ENCODE measurements at regions not wholly inside any gene's neighbourhood (a gene's known extent, or its start where the extent isn't known, plus 50 kb on each side); places are given as distances from the start of the nearest gene placed in this dataset.

GRCh38 chr3:83003917-83004316 lies 1242.5 kb upstream of the GBE1 start:
- no peaks in the 10 kb centered on the region for H3K9me3 ChIP-seq
- intact Hi-C loops (cut with DNase I): no loop called here

DNA sequence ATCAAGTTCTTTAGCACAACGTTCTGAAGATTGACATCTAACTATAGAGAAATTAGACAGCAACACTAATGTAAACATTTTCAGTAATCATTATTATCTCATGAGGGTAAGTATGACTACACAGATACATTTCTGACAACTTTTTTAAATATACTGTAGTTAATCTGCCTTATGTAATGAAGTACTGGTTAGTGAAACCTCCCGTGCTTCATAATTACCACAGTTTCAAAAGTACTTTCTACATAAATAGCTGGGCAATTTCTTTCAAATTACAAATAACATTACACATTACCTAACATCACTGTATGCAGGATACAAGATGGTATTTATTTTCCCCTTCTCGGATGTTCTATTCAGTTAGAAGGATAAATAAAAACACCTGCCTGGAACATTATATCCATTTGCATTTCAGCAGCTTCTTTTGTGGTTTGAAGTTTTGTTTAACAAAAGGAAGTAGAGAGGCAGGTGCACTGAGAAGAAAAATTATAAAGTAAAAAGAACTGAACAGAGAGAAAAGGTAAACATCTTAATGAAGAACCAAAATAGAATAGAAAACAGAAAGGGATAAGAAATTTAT lies 1241.5 kb upstream of the GBE1 start:
- ATAC-seq: no peak
- H3K27me3 ChIP-seq: no peaks in the 10 kb centered on the region
- H3K36me3 ChIP-seq: no peaks in the 10 kb centered on the region
- no peak overlapping the region for H3K4me3 ChIP-seq
- no peak overlapping the region for H3K27ac ChIP-seq
- H3K9me3 ChIP-seq: no peaks in the 10 kb centered on the region
- intact Hi-C loops (cut with DNase I): no loop called here
- H3K4me1 ChIP-seq: no peaks in the 10 kb centered on the region
- TF ChIP-seq, protein P1, sequence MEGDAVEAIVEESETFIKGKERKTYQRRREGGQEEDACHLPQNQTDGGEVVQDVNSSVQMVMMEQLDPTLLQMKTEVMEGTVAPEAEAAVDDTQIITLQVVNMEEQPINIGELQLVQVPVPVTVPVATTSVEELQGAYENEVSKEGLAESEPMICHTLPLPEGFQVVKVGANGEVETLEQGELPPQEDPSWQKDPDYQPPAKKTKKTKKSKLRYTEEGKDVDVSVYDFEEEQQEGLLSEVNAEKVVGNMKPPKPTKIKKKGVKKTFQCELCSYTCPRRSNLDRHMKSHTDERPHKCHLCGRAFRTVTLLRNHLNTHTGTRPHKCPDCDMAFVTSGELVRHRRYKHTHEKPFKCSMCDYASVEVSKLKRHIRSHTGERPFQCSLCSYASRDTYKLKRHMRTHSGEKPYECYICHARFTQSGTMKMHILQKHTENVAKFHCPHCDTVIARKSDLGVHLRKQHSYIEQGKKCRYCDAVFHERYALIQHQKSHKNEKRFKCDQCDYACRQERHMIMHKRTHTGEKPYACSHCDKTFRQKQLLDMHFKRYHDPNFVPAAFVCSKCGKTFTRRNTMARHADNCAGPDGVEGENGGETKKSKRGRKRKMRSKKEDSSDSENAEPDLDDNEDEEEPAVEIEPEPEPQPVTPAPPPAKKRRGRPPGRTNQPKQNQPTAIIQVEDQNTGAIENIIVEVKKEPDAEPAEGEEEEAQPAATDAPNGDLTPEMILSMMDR (IDR thresholded peaks at IDR 0.05): no peak
- no peak for DNase-seq

More at GRCh38 chr3:83003917-83004316, 1242.5 kb upstream of the GBE1 start:
- H3K27me3 ChIP-seq: no peaks in the 10 kb centered on the region
- TF ChIP-seq, protein P1 (IDR thresholded peaks at IDR 0.05): no peak
- no peaks in the 10 kb centered on the region for H3K4me1 ChIP-seq
- no peak overlapping the region for H3K27ac ChIP-seq
- ATAC-seq (no peak), DNase-seq (no peak)
- no peak overlapping the region for H3K4me3 ChIP-seq
- H3K36me3 ChIP-seq: no peaks in the 10 kb centered on the region

DNA sequence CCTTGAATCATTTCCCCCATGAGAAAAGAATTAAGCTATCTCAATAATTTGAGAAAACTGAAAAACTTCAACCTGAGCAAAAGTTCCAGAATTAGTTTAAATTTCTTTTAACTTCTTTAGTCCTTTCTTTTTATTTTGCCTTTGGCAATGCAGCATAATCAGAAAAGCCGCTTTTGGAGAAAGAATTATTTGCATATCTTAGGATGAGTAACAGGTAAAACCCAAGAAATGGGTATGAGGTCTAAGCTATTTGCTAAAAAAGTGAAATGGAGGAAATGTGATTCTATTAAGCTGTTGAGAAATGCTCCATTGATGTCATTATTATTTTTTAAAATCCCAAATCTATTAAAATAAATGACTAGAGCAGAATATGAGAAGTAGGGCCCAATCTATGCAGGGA lies 1238.3 kb upstream of the GBE1 start:
- Histone ChIP-seq H3K36me3 (no peaks in the 10 kb centered on the region), H3K27ac (no peak overlapping the region), H3K4me1 (no peaks in the 10 kb centered on the region), H3K4me3 (no peak overlapping the region), H3K27me3 (no peaks in the 10 kb centered on the region), H3K9me3 (no peaks in the 10 kb centered on the region)
- intact Hi-C loops (cut with DNase I): no loop called here
- DNase-seq: no peak
- ATAC-seq: no peak
- TF ChIP-seq, protein P1 (IDR thresholded peaks at IDR 0.05): no peak

DNA sequence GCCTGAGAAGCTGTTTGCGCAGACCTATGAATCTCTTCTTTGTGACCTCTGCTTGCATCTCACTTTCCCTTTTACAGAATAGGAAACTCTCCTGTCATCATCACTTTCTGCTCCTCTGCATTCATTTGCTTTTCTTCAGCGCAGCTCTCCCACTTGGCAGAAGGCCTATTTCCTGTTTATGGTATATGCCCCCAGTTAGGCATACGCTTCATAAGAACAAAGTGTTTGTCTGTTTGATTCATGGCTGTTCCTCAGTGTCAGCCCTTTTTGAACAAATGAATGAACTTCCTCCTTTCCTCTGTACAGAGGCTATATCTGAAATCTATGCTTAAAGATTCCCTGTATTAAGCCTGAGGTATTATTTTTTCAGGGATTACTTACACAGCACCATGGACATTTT lies 1216.9 kb upstream of the GBE1 start:
- intact Hi-C loops (cut with DNase I): no loop called here
- Histone ChIP-seq H3K4me3 (no peak overlapping the region), H3K36me3 (no peaks in the 10 kb centered on the region), H3K27ac (no peak overlapping the region), H3K9me3 (no peaks in the 10 kb centered on the region), H3K4me1 (no peaks in the 10 kb centered on the region), H3K27me3 (no peaks in the 10 kb centered on the region)
- TF ChIP-seq, protein P1 (IDR thresholded peaks at IDR 0.05): no peak
- ATAC-seq (no peak), DNase-seq (no peak)

DNA sequence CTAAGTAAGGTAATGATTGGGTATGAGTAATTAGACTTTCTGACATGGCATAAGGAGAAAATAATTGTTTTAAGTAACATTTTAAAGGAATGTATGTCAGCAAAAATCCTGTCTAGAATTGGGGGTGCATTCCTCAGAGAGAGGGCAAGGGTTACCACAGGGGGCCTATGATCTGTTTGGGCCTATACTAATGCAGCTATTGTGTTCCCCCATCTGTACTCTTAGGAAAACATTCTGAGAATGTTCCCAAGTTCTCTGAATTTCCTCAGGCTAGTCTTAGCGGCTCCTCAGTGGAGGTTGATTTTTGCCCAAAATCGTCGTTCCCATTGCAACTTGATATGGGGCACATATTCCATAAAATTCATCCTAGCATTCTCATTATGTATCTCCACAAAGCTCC lies 1216.4 kb upstream of the GBE1 start:
- H3K27me3 ChIP-seq: no peaks in the 10 kb centered on the region
- ATAC-seq (no peak), DNase-seq (no peak)
- TF ChIP-seq, protein P1 (IDR thresholded peaks at IDR 0.05): no peak
- no peak overlapping the region for H3K27ac ChIP-seq
- H3K4me1 ChIP-seq: no peaks in the 10 kb centered on the region
- no peaks in the 10 kb centered on the region for H3K9me3 ChIP-seq
- intact Hi-C loops (cut with DNase I): no loop called here
- no peaks in the 10 kb centered on the region for H3K36me3 ChIP-seq
- H3K4me3 ChIP-seq: no peak overlapping the region

- no peaks in the 10 kb centered on the region for H3K9me3 ChIP-seq
- intact Hi-C loops (cut with DNase I): no loop called here
- no peak overlapping the region for H3K27ac ChIP-seq
- no peak for DNase-seq
- TF ChIP-seq, protein P1 (IDR thresholded peaks at IDR 0.05): no peak
- no peaks in the 10 kb centered on the region for H3K4me1 ChIP-seq
- no peak for ATAC-seq
- no peak overlapping the region for H3K4me3 ChIP-seq
- no peaks in the 10 kb centered on the region for H3K27me3 ChIP-seq
- no peaks in the 10 kb centered on the region for H3K36me3 ChIP-seq
Observed at GRCh38 chr3:82973791-82974190, 1212.3 kb upstream of the GBE1 start.
